MCF 10A (cell line): ENCODE measurements at regions not wholly inside any gene's neighbourhood (a gene's known extent, or its start where the extent isn't known, plus 50 kb on each side); places are given as distances from the start of the nearest gene placed in this dataset.
"Not testable (repeated sequence)": the region's sequence is repeated elsewhere in the genome, so short reads cannot be mapped to it uniquely, and the experiment has no call there.

ENCODE experiments used
- BruUV-seq: library from RNA; stranded (reverse); fragments of 400-500 nt; replicated peaks from 2 replicates; lab custom pipeline; 2021; lab: Mats Ljungman, UMichigan
- CTCF ChIA-PET: fragments of 300-600 bp; sonication (Branson Sonifier 250); formaldehyde crosslinking; extraction: SDS; loops from one replicate; lab custom pipeline; 2021; ENCODE audit warnings: antibody characterized with exemption, inconsistent platforms; lab: Yijun Ruan, JAX
- POLR2A ChIA-PET: fragments of 300-600, 350-650 bp; sonication (Branson Sonifier 250); formaldehyde crosslinking; extraction: SDS; loops from one replicate; lab custom pipeline; 2020; ENCODE audit warnings: antibody characterized with exemption, inconsistent platforms; lab: Yijun Ruan, JAX
- DNase-seq: peaks from one replicate; pipeline ENCODE4 v3.0.0-alpha.2; 2018; ENCODE audit not compliant: unreplicated experiment
- H3K27ac Mint-ChIP-seq: one replicate; pipeline ENCODE4 v1.8.0; 2022; ENCODE audit warnings: mild to moderate bottlenecking, low read depth, mixed read lengths; ENCODE audit not compliant: unreplicated experiment
- H3K27me3 Mint-ChIP-seq: one replicate; pipeline ENCODE4 v1.8.0; 2022; ENCODE audit warnings: mixed read lengths; ENCODE audit not compliant: insufficient read depth, unreplicated experiment
- H3K36me3 Mint-ChIP-seq: one replicate; pipeline ENCODE4 v1.8.0; 2022; ENCODE audit warnings: mild to moderate bottlenecking, moderate library complexity, mixed read lengths; ENCODE audit not compliant: insufficient read depth, unreplicated experiment
- H3K4me1 Mint-ChIP-seq: one replicate; pipeline ENCODE4 v1.8.0; 2022; ENCODE audit warnings: mixed read lengths; ENCODE audit not compliant: insufficient read depth, unreplicated experiment
- H3K4me3 Mint-ChIP-seq: one replicate; pipeline ENCODE4 v1.8.0; 2022; ENCODE audit warnings: mild to moderate bottlenecking, moderate library complexity, mixed read lengths; ENCODE audit not compliant: unreplicated experiment
- H3K9me3 Mint-ChIP-seq: one replicate; pipeline ENCODE4 v1.8.0; 2022; ENCODE audit warnings: mixed read lengths; ENCODE audit not compliant: unreplicated experiment
- intact Hi-C: fragments of 100-400 bp; cut with micrococcal nuclease; formaldehyde crosslinking; loops from 2 replicates; pipeline ENCODE4 v1.14.1; 2022

- BruUV-seq, H3K27me3 Mint-ChIP-seq, H3K9me3 Mint-ChIP-seq, H3K36me3 Mint-ChIP-seq, H3K27ac Mint-ChIP-seq, H3K4me1 Mint-ChIP-seq, DNase-seq, intact Hi-C loops, H3K4me3 Mint-ChIP-seq, CTCF ChIA-PET, POLR2A ChIA-PET: not testable (repeated sequence)
Measured at GRCh38 chr16:15236674-15237323, 141.3 kb downstream of the NPIPA5 start.

GRCh38 chr16:15235140-15235539, 141.1 kb upstream of the RRN3 start:
- POLR2A ChIA-PET, H3K9me3 Mint-ChIP-seq, intact Hi-C loops, H3K27ac Mint-ChIP-seq, DNase-seq, CTCF ChIA-PET, H3K27me3 Mint-ChIP-seq, H3K4me1 Mint-ChIP-seq, H3K36me3 Mint-ChIP-seq, H3K4me3 Mint-ChIP-seq: not testable (repeated sequence)
- TSS peak; percentile 52 for BruUV-seq

- intact Hi-C loops, CTCF ChIA-PET, BruUV-seq, H3K27ac Mint-ChIP-seq, POLR2A ChIA-PET, DNase-seq, H3K9me3 Mint-ChIP-seq, H3K36me3 Mint-ChIP-seq, H3K4me1 Mint-ChIP-seq, H3K4me3 Mint-ChIP-seq, H3K27me3 Mint-ChIP-seq: not testable (repeated sequence)
Measured at GRCh38 chr16:15234702-15235101, 140.6 kb upstream of the RRN3 start.

- H3K36me3 Mint-ChIP-seq, H3K4me3 Mint-ChIP-seq, DNase-seq, POLR2A ChIA-PET, H3K4me1 Mint-ChIP-seq, H3K9me3 Mint-ChIP-seq, H3K27ac Mint-ChIP-seq, H3K27me3 Mint-ChIP-seq, CTCF ChIA-PET, intact Hi-C loops, BruUV-seq: not testable (repeated sequence)
Measured at GRCh38 chr16:15230432-15230831, 136.4 kb upstream of the RRN3 start.

GRCh38 chr16:15229661-15230060, 135.6 kb upstream of the RRN3 start:
- H3K27me3 Mint-ChIP-seq, DNase-seq, H3K4me1 Mint-ChIP-seq, CTCF ChIA-PET, H3K36me3 Mint-ChIP-seq, H3K9me3 Mint-ChIP-seq, intact Hi-C loops, BruUV-seq, H3K4me3 Mint-ChIP-seq, H3K27ac Mint-ChIP-seq, POLR2A ChIA-PET: not testable (repeated sequence)

- DNase-seq, intact Hi-C loops, H3K9me3 Mint-ChIP-seq, H3K4me1 Mint-ChIP-seq, CTCF ChIA-PET, POLR2A ChIA-PET, H3K36me3 Mint-ChIP-seq, H3K4me3 Mint-ChIP-seq, BruUV-seq, H3K27ac Mint-ChIP-seq: not testable (repeated sequence)
- peaks cover 18% of the 10 kb centered on the region for H3K27me3 Mint-ChIP-seq
Measured at GRCh38 chr16:15224651-15225050, 130.6 kb upstream of the RRN3 start.

GRCh38 chr16:15223398-15223797, 129.3 kb upstream of the RRN3 start:
- H3K4me1 Mint-ChIP-seq, intact Hi-C loops, BruUV-seq, CTCF ChIA-PET, POLR2A ChIA-PET, H3K27ac Mint-ChIP-seq, H3K4me3 Mint-ChIP-seq, H3K36me3 Mint-ChIP-seq, DNase-seq, H3K9me3 Mint-ChIP-seq: not testable (repeated sequence)
- H3K27me3 Mint-ChIP-seq, result peaks cover 19% of the 10 kb centered on the region
